ENCODE measurements at regions not wholly inside any gene's neighbourhood (a gene's known extent, or its start where the extent isn't known, plus 50 kb on each side); places are given as distances from the start of the nearest gene placed in this dataset.
"Not testable (repeated sequence)": the region's sequence is repeated elsewhere in the genome, so short reads cannot be mapped to it uniquely, and the experiment has no call there.

- TF ChIP-seq POLR2A, CTCF (IDR thresholded peaks at IDR 0.05): not testable (repeated sequence)
Measured at GRCh38 chr3:116519823-116520222, 74.5 kb upstream of the LSAMP start.
